GM19328 (cell line): ENCODE measurements at regions not wholly inside any gene's neighbourhood (a gene's known extent, or its start where the extent isn't known, plus 50 kb on each side); places are given as distances from the start of the nearest gene placed in this dataset.
"Not testable (repeated sequence)": the region's sequence is repeated elsewhere in the genome, so short reads cannot be mapped to it uniquely, and the experiment has no call there.

Experiments used
- ATAC-seq: cut with Tn5 transposase; IDR thresholded peaks from one replicate; pipeline ENCODE4 v1.9.1; 2021; ENCODE audit warnings: mild to moderate bottlenecking, moderate library complexity; ENCODE audit not compliant: unreplicated experiment

DNA sequence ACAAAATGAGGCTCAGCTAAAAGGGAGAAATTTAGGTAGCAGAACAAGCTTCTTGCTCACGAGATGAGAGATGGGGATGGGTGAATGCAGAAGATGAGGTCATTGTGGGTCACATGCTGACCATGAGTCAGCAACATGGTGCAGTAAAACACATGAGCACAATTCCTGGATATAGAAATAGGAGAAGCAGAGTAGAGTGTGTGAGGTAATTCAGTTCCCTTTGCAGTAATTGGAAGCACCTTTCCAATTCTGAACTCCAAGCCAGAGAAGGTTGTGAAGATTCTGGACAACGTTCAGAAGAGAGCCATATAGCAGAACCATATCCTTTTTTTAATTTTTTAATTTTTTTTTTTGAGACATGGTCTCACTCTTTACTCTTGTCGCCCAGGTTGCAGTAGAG is 62.0 kb upstream of the LMNTD1 start:
- no peak for ATAC-seq

DNA sequence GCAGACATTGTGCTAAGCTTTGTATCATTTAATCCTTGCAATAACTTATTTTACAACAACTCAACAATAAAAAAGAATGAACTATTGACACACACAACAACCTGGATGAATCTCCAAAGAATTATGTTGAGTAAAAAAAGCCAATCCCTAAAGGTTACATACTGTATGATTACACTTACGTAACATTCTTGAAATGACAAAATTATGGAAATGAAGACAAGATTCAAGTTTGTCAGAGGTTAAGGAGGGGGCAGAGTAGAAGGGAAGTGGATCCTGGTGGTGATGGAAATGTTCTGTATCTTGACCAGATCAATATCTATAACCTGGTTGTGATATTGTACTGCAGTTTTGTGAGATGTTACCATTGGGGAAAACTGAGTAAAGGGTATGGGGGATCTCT is 63.2 kb upstream of the LMNTD1 start:
- no peak for ATAC-seq

DNA sequence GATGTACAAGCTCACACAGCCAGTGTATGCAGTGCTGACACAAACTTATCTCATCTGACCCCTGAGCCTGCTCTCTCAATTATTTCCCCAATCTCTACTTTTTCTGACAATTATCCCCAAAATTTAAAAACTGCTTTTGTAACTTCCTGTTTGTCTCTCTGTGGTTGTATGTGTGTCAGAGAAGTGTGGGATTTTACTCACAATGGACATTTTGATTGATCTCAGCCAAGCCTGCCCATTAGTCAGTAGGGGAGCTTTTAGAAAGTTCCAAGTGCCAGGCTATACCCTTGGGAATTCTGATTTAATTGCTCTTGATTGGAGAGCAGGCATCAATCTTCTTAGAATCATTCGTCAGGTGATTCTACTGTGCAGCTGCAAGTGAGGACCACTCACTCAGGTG is 64.9 kb upstream of the LMNTD1 start:
- ATAC-seq, result no peak

DNA sequence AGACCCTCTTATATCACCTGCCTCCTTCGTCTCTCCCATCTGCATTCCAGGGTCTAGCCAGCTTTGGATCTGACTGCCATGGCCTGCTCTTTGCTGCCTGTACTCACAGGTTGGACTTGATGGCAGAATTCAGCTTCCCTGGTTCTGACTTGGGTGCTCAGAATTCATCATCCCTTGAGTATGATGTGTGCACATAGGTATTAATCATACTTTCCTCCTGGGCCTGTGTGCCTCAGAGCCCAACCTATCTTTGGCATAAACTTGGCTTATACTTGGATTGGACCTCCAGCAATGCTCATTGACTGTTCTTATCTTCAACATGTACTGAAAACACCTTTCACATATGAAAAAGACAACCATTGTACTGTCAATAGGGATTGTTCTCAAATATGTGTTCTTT is 70.7 kb upstream of the LMNTD1 start:
- no peak for ATAC-seq

DNA sequence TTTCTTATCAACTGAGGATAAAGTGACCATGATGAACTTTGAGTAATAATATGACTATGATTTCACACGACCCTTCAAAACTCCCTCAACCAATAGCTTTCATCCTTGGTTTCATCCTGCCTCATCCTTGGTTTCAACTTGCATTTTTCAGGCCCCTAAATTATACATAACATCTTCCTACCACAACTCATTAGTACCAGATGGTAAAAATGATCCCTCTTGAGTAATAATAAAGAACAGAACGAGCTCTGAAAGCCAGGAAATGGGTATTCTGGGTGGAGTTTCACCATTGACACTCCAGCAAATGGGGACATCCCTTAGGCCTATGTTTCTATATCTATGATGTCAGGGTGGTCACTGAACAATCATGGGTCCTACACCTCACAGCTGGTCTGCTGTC is 72.1 kb upstream of the LMNTD1 start:
- ATAC-seq, result no peak

DNA sequence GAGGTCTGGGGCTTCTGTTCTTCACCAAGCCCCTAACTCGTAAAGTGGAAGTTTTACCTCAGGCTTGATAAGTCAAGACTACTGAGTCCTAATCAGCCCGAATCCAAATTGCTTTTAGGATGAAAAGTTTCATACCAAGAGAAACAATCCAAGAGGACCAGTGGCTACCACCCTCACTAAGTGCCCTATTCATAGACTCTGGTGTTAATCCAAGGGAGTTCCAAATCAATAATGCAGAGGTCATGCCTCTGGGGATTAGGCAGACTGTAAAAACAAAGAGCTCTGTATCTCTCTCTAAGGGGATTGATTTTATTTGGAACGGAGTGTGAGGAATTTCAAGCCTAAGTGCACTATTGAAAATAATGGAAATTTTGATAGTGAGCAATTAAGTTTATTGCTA is 76.3 kb upstream of the LMNTD1 start:
- no peak for ATAC-seq

DNA sequence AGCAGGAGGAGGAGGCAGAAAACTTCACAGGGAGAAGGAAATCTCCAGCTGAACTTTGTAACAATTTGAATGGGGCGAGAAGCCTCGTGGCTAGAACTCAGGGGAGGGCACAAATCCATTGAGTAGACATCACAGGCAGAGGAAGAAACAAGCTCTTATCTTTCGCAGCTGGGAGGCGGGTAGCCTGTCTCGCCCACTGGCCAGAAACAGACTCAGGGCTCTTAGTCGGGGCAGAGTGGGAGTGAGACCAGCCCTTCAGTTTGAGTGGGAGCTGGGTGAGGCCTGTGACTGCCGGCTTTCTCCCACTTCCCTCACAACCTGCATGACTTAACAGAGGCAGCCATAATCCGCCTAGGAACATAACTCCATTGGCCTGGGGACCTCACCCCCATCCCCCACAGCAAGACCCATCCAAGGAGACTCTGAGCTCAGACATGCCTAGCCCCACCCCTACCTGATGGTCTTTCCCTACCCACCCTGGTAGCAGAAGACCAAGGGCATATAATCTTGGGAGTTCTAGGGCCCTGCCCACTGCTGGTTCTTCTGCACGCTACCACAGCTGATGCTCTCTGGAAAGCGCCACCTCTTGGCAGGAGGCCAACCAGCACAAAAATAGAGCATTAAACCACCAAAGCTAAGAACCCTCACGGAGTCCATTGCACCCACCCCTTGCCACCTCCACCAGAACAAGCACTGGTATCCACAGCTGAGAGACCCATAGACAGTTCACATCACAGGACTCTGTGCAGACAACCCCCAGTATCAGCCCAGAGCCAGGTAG is 77.8 kb upstream of the LMNTD1 start:
- ATAC-seq, result not testable (repeated sequence)

DNA sequence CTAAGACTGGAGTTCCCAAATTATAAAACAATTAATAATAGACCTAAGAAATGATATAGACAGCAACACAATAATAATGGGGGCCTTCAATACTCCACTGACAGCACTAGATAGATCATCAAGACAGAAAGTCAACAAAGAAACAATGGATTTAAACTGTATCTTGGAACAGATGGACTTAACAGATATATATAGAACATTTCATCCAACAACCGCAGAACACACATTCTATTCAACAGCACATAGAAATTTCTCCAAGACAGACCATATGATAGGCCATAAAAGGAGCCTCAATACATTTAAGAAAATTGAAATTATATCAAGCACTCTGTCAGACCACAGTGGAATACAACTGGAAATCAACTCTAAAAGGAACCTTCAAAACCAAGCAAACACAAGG is 80.1 kb upstream of the LMNTD1 start:
- not testable (repeated sequence) for ATAC-seq

DNA sequence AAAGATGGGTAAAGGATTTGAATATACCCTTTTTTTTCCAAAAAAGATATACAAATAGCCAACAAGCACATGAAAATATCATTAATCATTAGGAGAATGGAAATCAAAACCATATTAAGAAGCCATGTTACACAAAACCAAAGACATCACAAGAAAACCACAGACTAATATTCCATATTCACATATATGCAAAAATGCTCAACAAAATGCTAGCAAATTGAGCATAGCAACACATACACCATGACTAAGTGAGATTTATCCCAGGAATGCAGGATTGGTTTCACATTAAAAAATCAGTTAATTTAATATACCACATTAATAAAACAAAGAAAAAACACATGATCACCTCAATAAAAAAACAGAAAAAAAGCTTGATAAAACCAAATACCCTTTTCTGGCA is 84.7 kb upstream of the LMNTD1 start:
- ATAC-seq, result no peak

DNA sequence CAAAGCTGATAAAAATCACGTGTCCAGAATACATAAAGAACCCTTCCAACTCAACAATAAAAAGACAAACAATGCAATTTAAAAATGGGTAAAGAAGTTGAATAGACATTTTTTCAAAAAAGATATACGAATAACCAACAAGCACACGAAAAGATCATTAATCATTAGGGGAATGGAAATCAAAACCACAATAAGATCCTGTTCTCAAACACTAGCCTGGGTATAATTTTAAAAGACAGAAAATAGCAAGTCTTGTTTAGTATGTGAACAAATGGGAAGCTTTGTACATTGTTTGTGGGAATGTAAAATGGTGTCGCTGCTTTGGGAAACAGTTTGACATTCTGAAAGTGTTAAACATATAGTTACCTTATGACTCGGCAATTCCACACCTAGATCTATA is 86.3 kb upstream of the LMNTD1 start:
- ATAC-seq, result no peak

DNA sequence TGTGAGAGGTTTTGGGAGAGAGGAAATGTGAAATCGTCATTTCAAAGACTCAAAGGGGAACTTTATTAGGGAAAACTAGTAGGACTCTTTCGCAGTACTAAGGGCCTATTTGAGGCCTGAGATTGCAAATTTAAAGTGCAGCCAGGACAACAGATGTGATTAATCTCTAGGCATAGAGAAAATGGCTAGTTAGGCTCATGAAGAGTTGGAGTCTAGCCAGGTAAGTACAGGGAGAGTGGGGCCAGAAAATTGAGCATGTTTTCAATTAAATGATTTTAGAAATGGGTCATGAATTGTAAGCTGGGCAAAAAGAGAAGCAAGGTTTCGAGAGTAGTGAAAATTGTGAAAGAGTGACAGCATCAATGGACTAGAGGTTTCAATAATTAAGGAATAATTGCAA is 91.9 kb upstream of the LMNTD1 start:
- no peak for ATAC-seq

DNA sequence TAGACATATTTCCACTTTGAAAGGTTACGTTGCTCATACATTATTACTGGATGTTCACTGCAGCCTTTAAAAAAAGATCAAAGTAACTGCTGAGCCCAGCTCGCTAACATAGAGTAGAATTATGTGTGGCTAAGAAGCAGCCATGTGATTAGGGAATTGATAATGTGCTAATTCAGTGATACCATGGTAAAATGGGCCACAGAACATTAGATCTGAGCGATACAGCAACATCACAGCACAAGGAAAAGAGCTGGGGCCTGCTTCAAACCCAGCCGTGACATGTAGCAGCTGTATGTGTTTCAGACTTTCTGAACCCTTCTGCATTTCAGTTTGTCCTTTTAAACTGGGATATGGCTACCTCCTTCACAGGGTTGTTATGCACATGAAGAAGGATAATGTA is 92.3 kb upstream of the LMNTD1 start:
- ATAC-seq, result no peak

DNA sequence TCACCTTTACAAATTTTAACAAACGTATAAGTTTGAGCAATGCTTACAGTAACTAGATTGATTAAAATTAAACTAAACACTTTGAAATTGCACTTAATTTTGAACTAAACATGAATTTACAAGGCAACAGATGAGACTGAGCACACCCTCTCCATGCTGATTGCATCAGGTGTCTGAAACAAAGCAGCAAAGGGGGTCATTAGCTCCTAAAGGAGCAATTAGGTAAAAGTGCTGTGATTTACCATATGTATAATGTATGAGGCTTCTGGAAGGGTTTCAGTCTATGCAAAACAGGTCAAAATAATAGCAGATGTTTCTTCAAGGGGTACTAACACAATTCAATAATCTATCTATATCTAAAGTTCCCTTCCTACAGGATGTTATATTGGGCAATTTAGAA is 98.8 kb upstream of the LMNTD1 start:
- no peak for ATAC-seq

DNA sequence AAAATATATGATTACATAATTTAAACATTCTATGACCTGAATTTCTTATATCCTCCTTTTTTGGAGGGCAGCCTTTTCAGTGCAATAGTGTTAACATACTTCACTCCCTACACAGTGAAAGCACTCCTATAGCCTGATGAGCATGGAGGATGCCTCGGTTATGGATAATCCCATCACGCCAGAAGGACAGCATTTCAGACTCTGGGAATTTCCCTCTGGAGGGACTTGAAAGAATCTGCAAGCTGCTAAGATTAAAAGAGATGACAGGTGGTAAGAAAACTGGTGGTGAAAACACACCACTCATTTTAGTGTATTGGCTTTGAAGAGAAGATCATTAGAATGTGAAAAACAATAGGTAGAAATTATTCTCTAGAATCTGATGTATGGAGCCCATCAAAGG is 99.3 kb upstream of the LMNTD1 start:
- no peak for ATAC-seq

DNA sequence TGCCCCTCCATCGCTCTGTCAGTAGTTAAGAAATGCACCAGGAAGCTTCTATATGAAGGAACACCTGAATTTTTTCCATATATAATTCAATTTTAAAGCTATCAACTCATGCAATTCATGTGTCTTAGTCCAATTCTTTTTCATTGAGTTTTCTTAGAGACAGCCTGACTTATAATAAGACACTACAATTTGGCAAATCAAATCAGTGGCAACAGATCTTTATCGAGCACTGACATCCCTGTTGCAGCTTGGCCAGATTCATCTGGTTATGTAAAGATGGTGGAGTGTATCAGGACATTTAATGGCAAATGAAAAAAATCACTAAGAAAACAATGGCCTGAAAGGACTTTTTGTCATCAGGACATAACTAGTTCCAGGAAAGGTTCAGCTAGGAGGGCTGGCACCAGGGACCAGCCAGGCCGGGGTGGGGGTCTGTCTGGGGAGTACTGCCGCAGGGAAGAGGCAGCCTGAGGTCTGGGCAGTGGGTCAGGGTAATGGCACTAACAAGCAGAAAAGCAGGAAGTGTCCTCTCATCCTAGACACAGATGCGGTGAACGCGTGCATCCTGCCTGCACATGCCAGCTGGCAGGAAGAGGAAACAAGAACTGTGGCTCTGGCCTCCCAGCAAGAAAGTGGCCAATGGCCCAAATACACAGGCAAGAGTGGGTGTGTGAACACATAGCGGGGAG is 100.5 kb upstream of the LMNTD1 start:
- no peak for ATAC-seq

DNA sequence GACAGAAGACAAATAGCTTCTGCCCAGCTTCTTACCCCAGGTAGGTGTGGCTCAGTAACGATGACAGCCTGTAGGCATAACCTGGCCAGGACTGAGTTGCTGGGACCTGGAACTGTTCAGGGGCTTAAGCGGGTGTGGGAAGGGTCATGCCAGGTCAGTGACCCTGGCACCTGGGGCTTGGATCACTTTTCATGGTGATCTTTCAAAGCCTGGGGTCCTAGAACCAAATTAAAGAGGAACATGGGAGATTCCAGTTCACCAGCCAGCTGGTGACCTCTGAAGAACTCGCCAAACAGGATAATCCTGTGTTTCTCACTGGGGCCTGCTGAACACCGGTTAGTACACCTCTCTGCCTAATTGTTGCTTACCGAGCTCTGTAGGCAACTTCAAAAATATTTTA is 102.6 kb upstream of the LMNTD1 start:
- ATAC-seq, result no peak

DNA sequence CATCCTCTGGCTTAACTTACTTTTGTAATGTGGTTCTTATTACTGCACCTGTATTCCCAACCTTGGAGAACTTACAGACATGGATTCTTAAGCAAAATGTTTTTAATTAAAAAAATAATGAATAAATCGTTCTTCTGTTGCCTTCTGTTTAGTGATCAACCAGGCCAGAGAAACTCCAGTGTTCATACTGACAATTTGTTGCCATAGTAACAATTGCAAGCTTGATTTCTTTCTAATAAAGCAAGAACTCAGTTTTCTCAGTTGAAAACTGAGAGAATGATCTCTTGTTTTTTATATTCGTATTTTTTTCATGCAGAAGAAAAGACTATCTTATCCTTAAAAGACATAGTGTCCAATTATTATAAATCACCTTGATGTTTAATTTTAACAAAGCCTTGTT is 106.5 kb upstream of the LMNTD1 start:
- no peak for ATAC-seq

DNA sequence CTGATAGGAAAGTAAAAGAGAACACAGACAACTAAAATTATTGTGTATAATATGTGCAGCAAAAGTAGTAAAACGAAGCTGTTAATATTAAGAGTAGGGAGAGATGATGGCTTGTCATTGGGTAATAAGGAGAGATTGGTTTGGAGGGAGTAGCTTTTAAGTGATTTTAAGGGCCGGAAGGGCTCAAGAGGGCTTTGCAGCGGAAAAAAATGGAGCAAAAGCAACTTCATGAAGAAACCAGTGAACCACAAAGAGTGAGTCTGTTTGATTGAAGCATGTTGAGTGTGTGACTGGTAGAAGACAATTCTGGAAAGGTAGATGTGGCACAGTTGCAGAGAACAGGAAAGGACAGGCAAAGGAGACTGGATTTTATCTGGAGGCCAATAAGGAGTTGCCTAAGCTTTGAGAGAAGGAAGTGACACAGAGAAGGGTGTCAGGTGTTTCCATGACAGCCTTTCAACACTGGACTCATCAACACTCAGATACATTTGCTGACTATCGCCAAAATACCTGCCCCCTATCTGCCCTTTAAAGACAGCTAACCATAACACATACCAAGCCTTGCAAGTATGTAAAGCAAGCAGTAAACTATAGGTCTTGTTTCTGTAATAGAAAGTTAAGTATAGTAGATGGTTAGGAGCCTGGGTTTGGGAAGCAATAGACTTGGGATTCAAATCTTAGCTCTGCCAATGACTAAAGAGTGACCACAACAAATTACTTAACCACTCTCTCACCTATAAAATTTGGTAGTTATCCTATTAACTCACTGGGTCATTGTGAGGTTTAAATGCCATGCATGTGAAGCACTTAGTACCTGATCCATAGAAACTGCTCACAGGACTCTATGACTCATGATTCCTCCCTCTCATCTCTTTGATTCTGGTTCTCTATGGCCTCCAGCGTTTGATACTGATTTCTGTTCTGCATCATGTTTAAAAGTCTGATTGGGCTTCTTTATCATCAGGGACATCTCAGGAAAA is 117.3 kb upstream of the LMNTD1 start:
- no peak for ATAC-seq

DNA sequence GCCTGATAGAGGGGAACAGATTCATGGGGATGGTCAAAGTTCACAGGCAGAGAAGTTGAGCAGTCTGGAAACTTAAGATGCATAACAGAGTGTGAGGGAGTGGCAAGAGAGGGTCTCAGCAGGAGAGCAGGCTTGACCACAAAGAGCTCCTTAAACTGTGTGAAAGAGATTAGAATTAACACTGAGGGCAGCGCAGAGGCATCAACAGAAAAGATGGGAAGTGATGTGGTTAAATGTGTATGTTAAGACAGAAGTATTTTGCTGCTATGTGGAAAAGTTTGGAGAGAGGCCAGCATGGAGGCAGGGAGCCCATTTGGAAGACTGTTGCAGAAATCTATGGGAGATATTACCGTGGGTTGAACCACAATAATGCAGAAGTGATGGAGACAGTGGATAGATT is 122.7 kb upstream of the LMNTD1 start:
- no peak for ATAC-seq

DNA sequence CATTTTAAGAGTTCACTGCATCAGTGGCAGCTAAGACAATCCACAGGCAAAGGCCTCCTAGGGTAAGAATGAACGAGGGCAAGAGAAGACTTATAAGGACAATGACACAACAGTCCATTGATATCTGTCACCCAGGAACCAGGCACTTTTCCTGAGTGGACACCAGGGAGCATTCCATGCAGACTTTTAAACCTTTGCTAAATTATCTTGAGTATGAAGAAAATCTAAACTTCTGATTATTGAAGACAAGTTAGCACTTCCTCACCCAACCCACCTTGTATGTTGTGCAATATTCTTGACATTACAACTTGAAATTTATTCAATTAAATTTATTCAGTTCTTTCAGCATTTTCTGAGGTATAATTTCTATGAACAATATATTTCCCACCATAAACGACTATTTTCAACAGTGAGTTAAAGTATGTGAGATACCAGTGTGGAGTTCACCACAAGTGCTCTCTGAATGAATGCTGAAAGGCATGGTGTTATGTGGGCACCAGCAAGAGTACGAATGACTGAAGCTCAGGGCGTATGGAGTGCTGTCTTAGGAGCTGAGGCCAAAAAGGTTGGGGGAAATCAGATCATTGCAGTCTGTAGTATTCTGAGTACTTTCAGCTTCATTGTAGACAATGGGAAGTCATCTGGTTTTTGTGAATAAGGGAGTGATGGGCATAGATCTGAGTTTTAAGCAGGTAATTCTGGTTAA is 124.3 kb upstream of the LMNTD1 start:
- no peak for ATAC-seq

DNA sequence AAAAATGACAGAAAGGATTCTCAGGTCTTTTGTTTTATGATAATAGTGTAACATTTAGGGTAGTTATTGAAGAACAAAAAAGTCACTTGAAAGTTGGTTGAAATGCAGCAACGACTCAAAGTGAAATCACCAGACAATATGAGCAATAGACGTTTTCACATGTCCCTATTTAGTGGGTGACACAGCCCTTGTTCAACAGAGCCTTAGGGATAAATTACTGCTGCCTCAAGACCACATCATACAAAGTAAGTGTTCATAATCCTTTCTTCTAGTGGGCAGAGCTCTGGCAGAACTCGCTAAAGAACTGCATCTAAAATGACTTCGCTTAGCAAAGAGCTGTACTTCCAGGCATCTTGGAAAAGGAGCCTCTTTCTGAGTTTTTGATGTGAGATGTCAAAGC is 128.5 kb upstream of the LMNTD1 start:
- ATAC-seq, result no peak
